AG10803 (cell line): ENCODE measurements at regions not wholly inside any gene's neighbourhood (a gene's known extent, or its start where the extent isn't known, plus 50 kb on each side); places are given as distances from the start of the nearest gene placed in this dataset.

ENCODE experiments used
- DNase-seq: peaks from one replicate; pipeline ENCODE4 v3.0.0; 2010; ENCODE audit warnings: low read depth
- H3K4me3 ChIP-seq: 2 replicates; pipeline ENCODE4 v1.5.1; 2011; ENCODE audit warnings: mild to moderate bottlenecking, low read length, control low read depth
- CTCF ChIP-seq: conservative IDR thresholded peaks from 2 replicates; pipeline ENCODE4 v1.5.1; 2011; ENCODE audit warnings: mild to moderate bottlenecking, low read length, control low read depth, inconsistent platforms

GRCh38 chr4:115275615-115276014 is 162.2 kb upstream of the NDST4 start:
- TF ChIP-seq CTCF: no peak

GRCh38 chr4:115274545-115274944 is 161.1 kb upstream of the NDST4 start:
- DNase-seq: no peak
- no peak for TF ChIP-seq CTCF
- no peak overlapping the region for H3K4me3 ChIP-seq

More at GRCh38 chr4:115275615-115276014, 162.2 kb upstream of the NDST4 start:
- H3K4me3 ChIP-seq: no peak overlapping the region
- DNase-seq: no peak

GRCh38 chr4:115272594-115272993 is 159.2 kb upstream of the NDST4 start:
- TF ChIP-seq CTCF: no peak
- no peak overlapping the region for H3K4me3 ChIP-seq
- no peak for DNase-seq

- DNase-seq: no peak
- no peak overlapping the region for H3K4me3 ChIP-seq
- TF ChIP-seq CTCF: no peak
Observed at GRCh38 chr4:115272185-115272584, 158.8 kb upstream of the NDST4 start.

GRCh38 chr4:115260195-115260594 is 146.8 kb upstream of the NDST4 start:
- TF ChIP-seq CTCF: no peak
- no peak overlapping the region for H3K4me3 ChIP-seq
- DNase-seq: no peak

- no peak for TF ChIP-seq CTCF
- no peak for DNase-seq
- H3K4me3 ChIP-seq: no peak overlapping the region
Observed at GRCh38 chr4:115259642-115260041, 146.2 kb upstream of the NDST4 start.

- no peak for TF ChIP-seq CTCF
- DNase-seq: no peak
- H3K4me3 ChIP-seq: no peak overlapping the region
Observed at GRCh38 chr4:115249808-115250207, 136.4 kb upstream of the NDST4 start.
